Fibroblast of skin of right quadriceps (primary cell): ENCODE measurements at regions not wholly inside any gene's neighbourhood (a gene's known extent, or its start where the extent isn't known, plus 50 kb on each side); places are given as distances from the start of the nearest gene placed in this dataset.
"Not testable (repeated sequence)": the region's sequence is repeated elsewhere in the genome, so short reads cannot be mapped to it uniquely, and the experiment has no call there.

Source experiments
- DNase-seq: peaks from one replicate; pipeline ENCODE4 v3.0.0-alpha.2; 2013

DNA sequence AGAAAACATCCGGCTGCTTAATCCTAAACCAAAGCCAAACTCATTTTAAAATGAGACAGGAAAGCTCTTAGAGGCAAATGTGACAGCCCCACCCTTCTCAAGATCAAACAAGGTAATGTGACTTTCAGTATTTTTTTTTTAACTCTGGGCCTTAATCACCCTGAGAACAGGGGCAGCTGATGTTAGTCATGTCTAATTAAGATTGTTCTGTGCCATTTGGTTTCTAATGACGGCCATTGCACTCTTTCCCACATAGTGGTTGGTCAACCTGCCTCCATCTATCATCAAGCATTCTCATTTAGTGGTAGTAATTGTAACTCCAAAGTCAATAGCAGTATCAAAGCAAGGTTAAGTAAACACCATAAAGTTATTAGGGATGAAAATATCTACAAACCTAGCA is 191.6 kb upstream of the EXOC2 start:
- DNase-seq: no peak

DNA sequence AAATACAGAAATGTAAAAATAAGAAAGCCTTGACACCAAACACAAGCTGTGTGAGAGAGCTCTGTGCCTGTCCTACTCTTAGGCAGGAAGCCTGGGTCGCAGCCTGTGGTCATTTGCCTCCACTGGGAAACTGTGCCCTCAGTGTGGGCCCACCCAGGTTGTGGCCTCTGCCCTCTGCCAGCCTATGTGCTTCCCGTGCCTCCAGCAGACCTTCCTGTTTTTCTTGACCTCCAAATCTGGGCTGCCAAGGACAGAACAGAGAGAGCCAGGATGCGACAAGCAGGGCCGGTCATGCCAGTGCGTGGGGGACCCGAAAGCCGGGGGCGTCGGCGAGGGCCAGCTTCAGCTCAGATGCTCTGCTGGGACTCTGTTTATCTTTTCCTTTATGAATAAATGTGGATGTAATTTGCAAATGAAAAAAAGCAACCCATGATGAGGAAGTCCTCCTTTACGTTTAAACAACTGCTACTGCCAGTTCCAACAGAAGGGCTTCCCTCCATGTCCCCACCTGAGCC is 189.2 kb upstream of the EXOC2 start:
- DNase-seq: no peak

DNA sequence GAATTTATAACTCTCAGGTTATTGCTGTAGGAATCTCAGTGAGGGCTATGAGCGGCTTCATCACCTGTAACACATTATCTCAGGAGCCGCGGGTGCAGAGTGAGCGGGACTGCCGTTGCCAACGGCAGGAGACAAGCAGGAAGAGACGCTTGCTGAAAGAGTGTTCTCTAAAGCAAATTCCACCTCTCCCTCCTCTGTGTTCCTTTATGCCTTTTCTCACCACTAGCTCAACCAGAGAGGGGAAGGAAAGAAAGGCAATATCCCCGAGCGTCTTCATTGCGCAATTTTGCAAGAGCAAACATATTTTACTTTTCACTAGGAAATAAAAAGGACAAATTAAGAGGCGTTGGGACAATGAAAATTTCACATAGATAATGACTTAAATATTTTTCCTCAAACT is 185.2 kb upstream of the EXOC2 start:
- no peak for DNase-seq

DNA sequence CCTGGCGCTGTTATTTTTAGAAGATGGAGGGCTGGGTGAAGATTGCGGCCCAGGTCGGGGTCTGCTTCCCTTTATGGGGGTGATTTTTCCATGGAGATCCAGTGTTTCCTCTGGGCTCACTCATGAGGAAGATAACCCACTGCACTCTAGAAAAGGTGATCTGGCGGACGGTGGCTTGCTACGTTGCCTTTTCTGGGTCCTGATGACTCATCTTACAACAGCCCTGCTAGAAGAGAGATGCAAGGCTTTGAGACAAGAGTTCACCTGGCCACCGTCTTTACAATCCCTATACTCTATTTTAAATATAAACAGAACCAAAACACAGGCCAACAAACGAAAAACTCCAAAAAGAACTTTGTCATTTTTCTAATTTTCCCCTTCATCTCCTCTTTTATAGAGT is 182.1 kb upstream of the EXOC2 start:
- no peak for DNase-seq

DNA sequence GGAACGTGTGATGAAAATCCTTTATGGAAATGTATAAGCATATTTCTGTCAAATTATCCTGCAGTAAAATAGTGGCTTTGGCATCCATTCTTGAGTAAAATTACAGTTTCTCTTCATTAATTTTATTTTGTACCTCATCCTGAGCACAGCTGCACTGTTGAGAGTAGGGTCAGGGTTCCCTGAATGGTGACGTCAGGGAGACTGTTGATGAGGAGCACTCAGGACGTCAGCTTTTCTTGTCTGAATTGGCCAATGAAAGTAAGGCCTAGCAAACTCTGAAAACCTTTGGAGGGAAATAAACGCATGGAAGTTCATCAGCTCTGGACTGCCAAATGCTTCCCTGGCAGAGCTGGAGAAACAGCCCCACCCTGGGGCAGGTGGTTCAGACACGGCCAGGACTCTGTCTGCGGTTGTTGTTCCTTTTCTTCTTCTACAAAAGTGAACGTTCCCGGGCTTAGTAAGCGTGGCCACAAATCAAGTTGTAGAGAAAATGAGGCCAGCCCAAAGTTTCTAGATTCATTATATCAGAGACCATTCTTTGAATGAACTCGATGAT is 179.7 kb upstream of the EXOC2 start:
- DNase-seq: no peak

DNA sequence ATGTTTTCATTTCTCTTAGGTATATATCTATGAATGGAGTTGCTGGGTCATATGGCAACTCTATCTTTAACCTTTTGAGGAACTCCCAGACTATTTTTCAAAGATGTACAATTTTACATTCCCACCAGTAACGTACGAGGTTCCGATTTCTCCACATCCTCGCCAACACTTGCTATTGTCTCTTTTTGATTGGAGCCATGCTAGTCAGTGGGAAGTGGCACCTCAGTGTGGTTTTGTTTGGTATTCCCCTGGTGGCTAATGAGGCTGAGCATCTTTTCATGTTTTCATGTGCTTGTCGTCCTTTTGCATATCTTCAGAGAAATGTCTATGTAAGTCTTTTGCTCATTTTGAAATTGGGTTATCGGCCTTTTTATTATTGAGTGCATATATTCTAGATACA is 178.6 kb upstream of the EXOC2 start:
- no peak for DNase-seq

DNA sequence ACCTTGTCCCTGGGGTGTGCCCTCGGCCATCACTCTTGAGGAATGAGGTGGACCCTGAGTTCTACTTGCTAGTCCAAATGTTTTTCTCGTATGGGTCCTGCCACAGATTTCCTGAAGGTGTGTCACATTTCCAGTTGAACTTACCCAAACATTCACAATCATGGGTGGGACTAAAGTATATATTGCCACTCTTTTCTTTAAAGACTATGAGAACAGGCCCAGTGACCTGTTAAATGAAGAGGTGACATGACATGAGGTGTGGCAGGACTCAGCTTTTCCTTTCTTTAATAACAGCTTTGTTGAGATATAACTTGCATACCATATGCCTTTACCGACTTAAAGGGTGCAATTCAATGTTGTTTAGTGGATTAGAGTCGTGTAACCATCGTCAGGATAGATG is 177.2 kb upstream of the EXOC2 start:
- DNase-seq: no peak

DNA sequence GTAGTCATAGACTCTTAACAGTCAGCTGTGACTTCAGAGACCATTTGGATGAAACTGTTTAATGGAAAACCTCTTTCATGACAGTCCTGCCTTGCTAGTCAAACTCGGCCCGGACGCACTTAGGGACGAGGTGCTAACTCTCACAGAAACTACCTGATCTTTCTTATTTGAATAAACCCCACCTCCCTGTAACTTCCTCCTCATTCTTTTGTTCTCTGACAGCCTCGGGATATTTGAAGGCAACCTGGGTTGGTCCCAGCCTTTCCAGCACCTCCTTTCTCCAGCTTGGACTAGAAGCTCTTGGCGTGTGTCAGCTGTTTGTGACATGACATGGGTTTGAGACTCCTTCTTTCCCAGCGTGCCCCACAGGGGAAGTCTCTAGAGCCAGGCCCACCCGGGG is 175.3 kb upstream of the EXOC2 start:
- no peak for DNase-seq

DNA sequence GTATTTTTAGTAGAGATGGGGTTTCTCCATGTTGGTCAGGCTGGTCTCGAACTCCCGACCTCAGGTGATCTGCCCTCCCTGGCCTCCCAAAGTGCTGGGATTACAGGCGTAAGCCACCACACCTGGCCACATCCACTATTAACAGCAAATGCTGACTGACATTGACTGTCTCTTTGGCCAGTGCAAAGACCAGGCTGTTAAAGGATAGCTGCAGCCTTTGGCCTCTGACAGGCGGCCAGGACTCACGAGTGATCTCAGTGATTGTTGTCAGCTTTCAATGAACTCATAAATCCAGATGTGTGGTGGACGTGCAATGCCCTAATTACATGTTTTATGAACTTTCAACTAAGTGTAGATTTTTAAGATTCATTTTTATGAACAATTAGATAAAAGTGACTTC is 174.4 kb upstream of the EXOC2 start:
- no peak for DNase-seq

DNA sequence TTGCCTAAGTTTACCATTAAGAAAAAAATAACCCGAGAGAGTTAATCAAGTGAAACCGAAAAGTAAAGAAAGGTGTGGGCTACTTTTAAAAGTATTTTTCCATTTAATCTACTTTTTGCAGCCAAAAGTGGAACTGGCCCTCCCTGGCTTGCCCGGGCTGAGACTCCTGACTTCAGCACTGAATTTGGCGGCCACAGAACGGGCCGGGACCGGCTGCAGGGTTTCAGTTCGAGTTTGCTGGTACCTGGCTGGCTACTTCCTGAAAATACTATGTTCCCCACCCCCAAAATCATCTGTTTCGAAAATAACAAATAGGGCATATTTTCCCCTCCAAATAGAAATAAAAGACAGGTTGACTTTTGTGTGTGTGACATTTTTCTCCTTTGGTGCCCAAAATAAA is 173.4 kb upstream of the EXOC2 start:
- no peak for DNase-seq

DNA sequence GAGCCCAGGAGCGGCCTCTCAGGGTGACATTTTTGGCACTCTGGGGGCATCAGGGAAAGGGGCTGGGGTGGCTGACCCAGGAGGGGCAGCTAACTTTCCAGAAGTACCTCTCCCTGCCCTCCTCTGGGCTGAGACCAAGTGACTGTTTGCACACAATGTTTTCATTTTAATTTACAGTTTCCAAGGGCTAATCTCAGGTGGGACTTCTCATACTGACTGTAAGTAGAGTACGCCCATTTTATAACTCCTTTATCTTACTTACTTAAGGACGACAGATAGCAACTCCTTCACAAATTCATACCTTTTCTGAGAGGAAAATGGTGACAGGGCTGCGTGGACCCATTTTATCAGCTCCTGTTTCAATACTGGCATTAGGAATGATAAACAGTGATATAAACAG is 172.9 kb upstream of the EXOC2 start:
- DNase-seq: no peak

DNA sequence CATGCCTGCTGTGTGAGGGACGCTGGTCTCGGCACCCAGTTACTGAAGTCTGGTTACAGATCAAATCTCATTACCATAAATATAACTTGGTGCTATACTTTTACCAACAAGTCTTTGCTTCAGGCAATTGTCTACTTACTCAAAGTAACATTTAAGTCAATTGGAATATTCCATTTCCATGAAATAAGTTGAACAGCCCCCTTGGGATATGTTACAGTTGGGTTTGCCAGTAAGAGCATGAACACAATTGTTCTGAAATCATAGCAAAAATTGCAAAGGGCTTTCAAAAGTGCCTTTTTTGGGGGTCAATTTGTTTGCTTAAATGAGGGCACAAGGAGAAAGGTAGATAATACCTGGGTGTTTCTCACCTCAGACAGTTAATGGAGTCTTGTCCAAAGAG is 170.9 kb upstream of the EXOC2 start:
- DNase-seq: no peak

DNA sequence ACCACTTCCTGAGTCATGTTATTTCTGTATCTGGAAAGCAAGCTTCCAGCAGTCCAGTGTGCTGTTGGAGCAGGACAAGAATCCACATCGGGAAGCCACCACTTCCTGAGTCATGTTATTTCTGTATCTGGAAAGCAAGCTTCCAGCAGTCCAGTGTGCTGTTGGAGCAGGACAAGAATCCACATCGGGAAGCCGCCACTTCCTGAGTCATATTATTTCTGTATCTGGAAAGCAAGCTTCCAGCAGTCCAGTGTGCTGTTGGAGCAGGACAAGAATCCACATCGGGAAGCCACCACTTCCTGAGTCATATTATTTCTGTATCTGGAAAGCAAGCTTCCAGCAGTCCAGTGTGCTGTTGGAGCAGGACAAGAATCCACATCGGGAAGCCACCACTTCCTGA is 170.2 kb upstream of the EXOC2 start:
- DNase-seq: not testable (repeated sequence)

DNA sequence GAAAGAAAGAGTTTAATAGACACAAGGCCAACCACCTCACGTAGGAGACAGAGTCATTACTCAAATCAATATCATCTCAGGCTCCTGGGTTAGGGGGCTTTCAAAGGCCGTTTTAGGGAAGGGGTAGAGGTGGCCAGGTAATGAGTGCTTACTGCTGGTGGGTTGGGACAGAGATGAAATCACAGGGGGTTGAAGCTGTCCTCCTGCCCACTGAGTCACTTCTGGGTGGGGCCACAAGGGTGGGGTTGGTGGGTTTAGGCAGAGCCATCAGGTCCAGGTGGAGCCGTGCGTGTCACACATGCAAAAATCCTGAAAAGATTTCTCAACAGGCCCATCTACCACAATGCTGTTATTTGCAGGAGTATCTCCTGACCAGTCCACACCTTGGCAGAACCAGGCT is 167.0 kb upstream of the EXOC2 start:
- DNase-seq: no peak

DNA sequence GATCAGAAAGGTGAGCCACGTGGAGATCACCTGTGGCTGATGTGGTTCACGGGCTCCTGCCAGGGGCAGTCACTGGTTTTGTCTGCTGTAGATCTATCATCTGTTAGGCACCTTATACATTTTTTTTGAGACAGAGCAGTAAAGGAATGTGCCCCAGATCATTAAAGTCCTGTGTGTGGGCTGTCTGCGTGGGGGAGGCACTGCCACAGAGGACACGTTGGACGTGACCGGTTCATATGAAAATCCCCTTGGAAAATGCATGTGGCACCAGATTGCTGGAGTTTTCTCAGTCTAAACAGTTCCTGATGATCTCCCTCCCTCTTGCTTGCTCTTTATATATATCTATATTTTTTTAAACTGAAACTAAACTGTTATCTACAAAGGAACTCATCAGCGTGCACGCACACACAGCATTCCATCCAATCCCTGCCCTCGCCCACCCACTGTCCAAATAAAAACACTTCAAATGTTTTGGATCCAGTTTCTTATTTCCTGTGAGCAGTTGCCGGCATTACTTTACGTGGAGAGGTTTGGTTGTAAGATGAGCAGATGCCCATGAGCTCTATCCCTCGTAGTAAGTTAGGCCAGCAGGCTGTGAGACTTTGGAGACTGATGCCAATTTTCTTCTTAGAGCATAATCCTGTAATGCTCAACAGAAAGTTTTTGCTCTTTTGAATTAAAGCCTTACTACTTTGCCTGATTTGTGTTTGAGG is 161.6 kb upstream of the EXOC2 start:
- DNase-seq: no peak

DNA sequence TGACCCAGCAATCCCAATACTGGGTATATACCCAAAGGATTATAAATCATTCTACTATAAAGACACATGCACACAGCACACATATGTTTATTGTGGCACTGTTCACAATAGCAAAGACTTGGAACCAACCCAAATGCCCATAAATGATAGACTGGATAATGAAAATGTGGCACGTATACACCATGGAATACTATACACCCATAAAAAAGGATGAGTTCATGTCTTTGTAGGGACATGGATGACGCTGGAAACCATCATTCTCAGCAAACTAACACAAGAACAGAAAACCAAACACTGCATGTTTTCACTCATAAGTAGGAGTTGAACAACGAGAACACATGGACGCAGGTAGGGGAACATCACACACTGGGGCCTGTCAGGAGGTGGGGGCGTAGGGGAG is 159.3 kb upstream of the EXOC2 start:
- DNase-seq: not testable (repeated sequence)

DNA sequence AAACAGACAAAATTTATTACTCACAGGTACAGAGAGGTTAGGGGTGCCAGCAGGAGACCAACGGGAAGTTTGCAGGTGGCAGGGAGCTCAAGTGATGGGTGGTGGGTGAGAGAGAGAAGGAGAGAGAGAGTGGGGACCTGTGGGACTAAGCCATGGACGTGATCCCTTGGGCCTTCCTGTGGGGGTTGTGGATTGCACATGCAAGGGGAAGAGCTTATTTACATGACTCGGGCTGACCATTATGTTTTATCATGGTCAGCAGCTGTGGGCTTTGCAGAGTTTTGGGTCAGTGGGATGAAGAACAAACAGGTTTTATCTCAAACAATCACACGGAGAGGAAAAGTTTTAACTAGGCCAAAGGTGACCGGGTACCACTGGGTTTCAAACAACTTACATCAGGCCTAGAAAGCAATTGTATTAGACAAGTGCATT is 156.2 kb upstream of the EXOC2 start:
- no peak for DNase-seq

DNA sequence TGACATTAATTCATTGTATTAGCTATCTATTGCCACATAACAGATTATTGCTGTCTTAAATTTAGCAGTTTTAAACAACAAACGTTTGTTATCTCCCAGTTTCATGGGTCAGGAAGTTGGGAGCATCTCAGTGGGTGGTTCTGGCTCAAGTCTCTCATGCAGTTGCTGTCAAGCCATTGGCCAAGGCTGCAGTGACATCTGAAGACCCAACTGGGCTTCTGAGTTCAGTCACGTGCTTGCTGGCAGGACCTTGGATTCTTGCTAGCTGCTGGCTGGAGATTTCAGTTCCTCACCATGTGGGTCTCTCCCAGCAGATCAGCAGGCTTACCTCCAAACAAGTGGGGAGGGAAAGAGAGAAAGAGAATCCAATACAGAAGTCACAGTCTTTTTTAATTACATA is 152.6 kb upstream of the EXOC2 start:
- no peak for DNase-seq

DNA sequence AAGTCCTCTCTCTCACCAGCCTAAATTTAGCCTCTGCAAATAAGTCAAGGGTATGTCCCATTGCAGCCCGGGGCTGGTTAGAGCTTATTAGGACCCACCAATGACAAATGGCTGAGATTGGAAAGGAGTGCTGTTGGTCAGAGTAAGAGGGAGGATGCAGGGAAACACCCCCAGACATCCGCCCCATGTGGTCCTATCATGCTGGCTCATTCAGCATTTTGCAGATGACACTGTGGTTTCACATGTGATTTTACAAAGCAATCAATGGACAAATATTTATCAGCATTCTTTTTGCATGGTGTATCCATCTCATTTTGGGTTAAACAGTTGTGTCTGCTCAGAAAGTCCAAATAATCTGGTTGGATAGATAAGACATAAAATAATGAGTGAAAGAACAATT is 152.2 kb upstream of the EXOC2 start:
- no peak for DNase-seq

DNA sequence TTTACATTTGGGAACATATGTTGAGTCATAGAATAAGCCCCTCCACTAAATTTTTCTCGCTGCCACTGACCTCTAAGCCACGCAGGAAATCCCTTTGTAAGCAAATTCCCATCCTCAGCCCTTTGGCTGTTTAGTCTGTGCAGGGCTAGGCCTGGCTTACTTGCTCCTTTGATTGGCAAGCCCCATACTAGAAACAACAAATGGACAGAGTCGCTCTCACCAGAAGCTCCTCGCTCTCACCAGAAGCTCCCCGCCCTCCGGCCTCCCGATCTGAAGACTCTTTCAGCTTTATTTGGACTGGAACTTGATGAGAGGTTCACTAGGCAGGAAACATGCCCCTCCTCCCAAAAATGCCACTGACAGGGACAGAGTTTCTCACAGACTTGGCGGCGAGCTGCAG is 149.2 kb upstream of the EXOC2 start:
- no peak for DNase-seq

DNA sequence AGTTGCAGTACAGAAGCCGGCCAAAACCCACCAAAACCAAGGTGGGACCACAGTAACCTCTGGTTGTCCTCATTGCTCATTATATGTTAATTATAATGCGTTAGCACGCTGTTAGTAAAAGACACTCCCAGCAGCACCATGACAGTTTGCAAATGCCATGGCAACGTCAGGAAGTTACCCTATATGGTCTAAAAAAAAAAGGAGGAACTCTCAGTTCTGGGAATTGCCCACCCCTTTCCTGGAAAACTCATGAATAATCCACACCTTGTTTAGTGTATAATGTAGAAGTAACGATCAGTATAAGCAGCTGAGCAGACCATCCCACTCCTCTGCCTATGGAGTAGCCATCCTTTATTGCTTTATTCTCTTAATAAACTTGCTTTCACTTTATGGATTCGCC is 148.6 kb upstream of the EXOC2 start:
- DNase-seq: no peak

DNA sequence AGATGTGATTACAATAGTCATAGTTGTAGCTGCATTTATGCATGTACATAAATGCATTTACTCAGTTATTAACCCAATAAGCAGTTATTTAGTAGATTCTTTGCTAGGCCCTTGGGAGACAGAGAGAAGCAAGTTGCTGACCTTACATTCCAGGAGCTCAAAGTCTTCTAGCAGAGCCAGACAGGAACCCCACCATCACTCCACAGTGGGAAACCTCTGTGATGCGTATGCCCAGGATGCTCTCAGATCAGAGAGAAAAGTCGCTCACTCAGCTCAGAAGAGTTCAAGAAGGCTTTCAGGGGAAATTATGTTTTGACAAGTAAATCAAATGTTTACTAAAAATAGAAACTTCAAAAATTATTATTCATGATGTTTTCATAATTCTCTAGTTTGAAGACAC is 146.3 kb upstream of the EXOC2 start:
- DNase-seq: no peak

DNA sequence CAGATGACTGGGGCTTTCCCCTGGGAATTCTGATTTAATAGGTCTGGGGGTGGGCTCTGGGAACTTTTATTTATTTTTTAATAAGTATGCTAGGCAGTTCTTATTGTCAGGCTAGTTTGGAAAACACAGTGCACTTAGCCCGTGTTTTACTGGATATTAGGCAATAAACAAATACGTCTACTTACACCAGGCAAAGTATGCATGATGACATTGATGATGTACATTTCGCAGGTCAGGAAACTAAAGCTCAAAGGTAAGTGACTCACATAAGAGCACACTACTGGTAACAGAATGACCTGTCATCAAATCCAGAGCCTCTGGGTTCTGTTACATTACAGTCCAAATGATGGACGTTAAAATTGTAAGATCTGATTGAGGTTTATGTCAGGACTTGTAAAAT is 144.4 kb upstream of the EXOC2 start:
- DNase-seq: no peak

DNA sequence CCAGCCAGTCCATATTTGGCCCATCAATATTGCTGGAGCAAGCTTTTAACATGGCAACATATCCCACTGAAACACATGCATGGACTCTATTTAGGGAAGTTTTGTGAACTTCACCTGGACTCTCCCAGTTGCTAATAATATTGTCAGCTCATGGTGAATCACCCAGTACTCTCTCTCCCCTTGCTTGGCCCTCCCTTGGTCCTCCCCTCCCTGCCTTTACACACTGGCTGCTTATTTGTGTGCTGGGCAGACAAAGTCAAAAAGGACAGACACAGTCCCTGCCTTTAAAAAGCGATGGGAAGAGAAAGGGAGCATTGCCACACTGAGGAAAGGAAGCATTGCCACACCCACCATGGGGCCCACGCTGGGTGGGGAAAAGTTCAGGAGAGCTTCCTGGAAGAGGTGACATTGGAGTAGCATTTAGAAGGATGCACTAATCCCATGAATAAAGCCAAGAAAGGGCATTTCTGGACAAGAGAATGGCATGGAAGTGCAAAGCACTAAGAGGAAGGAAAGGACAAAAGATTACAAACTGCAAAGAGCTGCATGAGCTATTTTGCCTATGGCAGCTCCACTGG is 143.4 kb upstream of the EXOC2 start:
- no peak for DNase-seq
